ENCODE measurements at regions not wholly inside any gene's neighbourhood (a gene's known extent, or its start where the extent isn't known, plus 50 kb on each side); places are given as distances from the start of the nearest gene placed in this dataset.

DNA sequence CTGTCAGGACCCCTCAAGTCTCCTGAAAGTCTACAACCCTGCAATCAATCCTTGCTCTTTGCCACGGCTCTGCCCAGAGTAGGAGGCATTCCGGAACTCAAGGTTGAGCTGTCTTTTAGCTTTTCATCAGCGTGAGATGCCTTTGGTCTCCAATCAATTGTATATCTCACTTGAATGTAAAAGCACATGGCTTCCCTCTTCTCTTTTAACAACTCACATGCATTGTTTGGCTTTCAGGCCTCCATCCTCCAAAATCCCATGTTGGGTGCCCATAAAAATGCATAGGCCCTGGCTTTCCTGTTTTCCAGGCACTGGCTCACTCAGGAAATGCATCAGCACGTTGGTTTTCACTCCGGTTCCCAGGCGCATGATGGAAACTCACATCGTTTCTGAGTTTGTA is 64.0 kb upstream of the FOXF1 start:
- DNase-seq (ENCODE audit: extremely low read depth, low read depth) = no peak
- H3K4me3 ChIP-seq (replicated peaks; ENCODE audit: low read depth, low read length) = no peak overlapping the region
- TF ChIP-seq, protein P1, sequence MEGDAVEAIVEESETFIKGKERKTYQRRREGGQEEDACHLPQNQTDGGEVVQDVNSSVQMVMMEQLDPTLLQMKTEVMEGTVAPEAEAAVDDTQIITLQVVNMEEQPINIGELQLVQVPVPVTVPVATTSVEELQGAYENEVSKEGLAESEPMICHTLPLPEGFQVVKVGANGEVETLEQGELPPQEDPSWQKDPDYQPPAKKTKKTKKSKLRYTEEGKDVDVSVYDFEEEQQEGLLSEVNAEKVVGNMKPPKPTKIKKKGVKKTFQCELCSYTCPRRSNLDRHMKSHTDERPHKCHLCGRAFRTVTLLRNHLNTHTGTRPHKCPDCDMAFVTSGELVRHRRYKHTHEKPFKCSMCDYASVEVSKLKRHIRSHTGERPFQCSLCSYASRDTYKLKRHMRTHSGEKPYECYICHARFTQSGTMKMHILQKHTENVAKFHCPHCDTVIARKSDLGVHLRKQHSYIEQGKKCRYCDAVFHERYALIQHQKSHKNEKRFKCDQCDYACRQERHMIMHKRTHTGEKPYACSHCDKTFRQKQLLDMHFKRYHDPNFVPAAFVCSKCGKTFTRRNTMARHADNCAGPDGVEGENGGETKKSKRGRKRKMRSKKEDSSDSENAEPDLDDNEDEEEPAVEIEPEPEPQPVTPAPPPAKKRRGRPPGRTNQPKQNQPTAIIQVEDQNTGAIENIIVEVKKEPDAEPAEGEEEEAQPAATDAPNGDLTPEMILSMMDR (IDR thresholded peaks at IDR 0.05; ENCODE audit: low read depth, low read length, missing control alignments) = no peak

DNA sequence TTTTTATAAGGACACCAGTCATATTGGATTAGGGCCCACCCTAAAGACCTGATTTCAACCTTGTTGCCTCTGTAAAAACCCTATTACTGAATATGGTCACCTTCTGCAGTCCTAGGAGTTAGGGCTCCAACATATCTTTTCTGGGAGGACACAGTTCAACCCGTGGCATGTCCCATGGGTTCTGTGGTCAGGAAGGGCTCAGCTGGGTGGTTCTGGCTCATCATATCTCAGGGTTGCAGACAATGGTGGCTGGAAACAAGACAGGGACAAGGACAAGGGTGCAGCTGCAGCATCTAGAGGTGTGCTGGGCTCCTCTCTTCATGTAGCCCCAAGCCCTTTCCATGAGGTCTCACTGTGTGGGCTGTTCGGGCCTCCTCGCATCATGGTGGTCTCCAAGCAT is 63.1 kb upstream of the FOXF1 start:
- H3K4me3 ChIP-seq (replicated peaks; ENCODE audit: low read depth, low read length) = no peak overlapping the region
- DNase-seq (ENCODE audit: extremely low read depth, low read depth) = no peak
- TF ChIP-seq, protein P1 (IDR thresholded peaks at IDR 0.05; ENCODE audit: low read depth, low read length, missing control alignments) = no peak

DNA sequence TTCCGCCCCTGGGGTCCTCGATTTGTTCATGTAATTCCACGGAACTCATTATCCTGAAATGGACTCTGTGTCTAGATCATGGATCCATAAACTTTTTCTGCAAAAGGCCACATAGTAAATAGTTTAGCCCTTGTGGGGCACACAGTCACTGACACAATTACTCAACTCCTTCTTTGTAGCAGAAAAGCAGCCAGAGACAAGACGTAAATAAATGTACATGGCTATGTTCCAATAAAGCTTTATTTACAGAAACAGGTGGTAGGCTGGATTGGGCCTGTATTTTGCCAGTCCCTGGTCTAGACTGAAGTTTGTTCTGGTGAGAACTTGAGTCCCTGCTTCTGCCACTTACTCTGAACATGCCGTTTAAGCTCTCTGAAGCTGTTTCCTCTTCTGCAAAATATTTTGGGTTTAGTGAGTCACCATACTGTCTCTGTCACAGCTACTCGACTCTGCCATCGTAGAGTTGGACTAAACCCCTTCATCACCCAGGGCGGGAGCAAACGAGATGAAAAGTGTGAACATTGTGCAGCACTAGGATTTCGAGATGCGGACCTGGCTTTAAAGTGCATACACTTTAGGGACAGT is 61.9 kb upstream of the FOXF1 start:
- DNase-seq (ENCODE audit: extremely low read depth, low read depth) = no peak
- H3K4me3 ChIP-seq (replicated peaks; ENCODE audit: low read depth, low read length) = no peak overlapping the region
- TF ChIP-seq, protein P1 (IDR thresholded peaks at IDR 0.05; ENCODE audit: low read depth, low read length, missing control alignments) = no peak

DNA sequence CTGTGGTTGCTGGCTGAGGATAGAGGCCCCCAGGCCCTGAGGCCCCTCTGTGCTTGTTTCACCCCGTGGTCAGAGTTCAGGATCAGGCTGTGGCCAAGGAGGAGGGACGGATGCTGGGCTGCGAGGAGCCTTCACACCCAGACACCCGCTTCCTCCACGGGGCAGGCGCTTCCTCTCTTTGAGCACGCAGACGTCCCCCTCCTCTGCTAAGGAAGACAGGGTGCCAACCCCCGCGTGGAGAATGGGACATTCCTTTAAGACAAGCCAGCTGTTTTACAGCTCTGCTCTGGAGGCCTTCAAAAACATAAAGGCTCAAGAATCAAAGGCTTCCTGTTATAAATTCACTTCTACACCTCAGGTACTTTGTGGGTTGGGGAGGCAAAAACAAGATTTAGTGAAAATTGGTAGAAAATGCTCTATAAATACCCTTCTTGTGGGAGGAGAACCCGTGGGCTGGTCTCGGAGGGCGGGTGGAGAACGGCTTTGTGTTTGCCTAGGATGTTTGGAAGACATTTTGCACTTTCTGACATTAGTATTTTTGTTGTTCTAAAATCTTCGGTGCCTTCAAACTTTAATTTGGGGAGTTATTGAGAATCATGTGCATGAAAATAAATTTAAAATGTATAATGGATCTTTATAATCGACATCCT is 60.8 kb upstream of the FOXF1 start:
- no peak overlapping the region for H3K4me3 ChIP-seq (replicated peaks; ENCODE audit: low read depth, low read length)
- no peak for DNase-seq (ENCODE audit: extremely low read depth, low read depth)
- TF ChIP-seq, protein P1 (IDR thresholded peaks at IDR 0.05; ENCODE audit: low read depth, low read length, missing control alignments) = no peak

DNA sequence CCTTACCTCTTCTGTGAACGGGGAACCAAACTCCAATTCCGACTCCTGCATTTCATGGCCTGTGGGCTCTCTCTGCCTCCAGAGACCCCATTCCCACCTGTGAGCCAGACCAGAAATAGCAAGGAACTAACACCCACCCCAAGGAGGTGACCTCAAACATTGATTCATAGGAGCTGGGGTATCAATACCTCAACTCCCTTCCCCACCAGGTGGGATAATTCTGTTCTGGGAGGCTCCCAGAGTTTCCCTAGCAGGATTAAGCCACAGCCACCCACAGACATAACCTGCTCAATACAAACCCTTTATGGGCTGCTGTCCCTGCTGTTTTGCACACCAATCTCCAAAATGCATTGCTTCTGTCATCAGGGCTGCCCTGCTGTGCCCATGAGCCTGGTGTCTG is 59.6 kb upstream of the FOXF1 start:
- H3K4me3 ChIP-seq (replicated peaks; ENCODE audit: low read depth, low read length) = no peak overlapping the region
- TF ChIP-seq, protein P1 (IDR thresholded peaks at IDR 0.05; ENCODE audit: low read depth, low read length, missing control alignments) = no peak
- DNase-seq (ENCODE audit: extremely low read depth, low read depth) = no peak

DNA sequence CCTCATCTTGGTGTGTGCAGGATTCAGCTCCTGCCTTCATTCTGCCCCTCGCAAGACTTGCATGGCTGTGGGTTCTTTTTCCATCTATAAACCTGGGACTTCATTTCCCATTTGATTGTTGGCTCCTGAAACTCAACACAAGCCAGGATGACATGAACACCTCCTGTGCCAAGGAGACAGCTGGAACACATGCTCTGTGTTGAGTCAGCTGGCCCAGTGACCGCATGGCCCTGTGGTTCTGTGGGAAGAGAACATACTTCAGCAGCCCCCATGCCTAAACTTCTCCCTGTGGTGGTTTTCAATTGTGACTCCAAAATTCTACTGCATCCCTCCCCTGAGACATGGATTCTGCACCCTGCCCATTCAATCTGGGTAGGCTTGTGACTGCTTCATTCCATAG is 57.9 kb upstream of the FOXF1 start:
- no peak for DNase-seq (ENCODE audit: extremely low read depth, low read depth)
- TF ChIP-seq, protein P1 (IDR thresholded peaks at IDR 0.05; ENCODE audit: low read depth, low read length, missing control alignments) = no peak
- H3K4me3 ChIP-seq (replicated peaks; ENCODE audit: low read depth, low read length) = no peak overlapping the region

DNA sequence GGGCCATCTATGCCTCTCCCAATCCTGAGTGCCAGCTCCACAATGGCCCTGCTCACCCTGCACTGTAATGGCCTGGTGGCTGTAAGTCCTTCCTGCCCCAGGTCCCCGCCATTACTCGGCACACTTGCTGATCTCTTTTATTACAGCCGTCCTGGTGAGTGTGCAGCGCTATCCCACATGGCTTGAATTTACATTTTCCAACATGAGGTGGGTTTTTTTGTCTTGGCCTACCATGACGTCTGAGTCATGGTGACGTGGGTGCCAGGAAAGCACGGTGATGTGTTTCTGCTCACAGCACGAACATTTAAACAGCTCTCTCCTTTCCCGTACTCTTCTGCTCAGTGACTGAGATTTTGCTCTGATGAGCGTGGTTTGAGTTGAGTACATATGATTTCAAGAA is 55.2 kb upstream of the FOXF1 start:
- TF ChIP-seq, protein P1 (IDR thresholded peaks at IDR 0.05; ENCODE audit: low read depth, low read length, missing control alignments) = no peak
- peak; percentile 94 for DNase-seq (ENCODE audit: extremely low read depth, low read depth)
- H3K4me3 ChIP-seq (replicated peaks; ENCODE audit: low read depth, low read length) = no peak overlapping the region
